AG10803 (cell line): ENCODE measurements at regions not wholly inside any gene's neighbourhood (a gene's known extent, or its start where the extent isn't known, plus 50 kb on each side); places are given as distances from the start of the nearest gene placed in this dataset.

ENCODE experiments used
- DNase-seq: peaks from one replicate; pipeline ENCODE4 v3.0.0; 2010; ENCODE audit warnings: low read depth
- H3K4me3 ChIP-seq: 2 replicates; pipeline ENCODE4 v1.5.1; 2011; ENCODE audit warnings: mild to moderate bottlenecking, low read length, control low read depth
- TF ChIP-seq, protein P1 (sequence below): conservative IDR thresholded peaks from 2 replicates; pipeline ENCODE4 v1.5.1; 2011; ENCODE audit warnings: mild to moderate bottlenecking, low read length, control low read depth, inconsistent platforms

DNA sequence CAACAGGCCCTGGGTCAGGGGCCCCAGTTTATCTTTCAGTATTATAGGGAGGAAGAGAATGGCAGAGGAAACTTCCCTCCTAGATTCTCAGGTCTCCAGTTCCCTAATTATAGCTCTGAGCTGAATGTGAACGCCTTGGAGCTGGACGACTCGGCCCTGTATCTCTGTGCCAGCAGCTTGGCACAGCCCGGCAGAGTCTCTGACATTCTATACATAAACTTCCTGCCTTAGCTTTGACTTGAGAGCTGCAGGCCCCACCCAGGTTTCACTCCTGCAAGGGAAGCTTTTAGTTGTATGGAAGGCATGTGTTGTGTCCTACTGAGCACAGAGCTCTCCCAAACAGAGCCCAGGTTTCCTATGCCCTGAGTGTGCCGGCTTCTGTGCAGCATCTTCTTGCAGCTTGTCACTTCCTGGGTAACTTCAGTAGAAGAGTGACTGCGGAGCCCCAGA lies 205.6 kb upstream of the PRSS58 start:
- H3K4me3 ChIP-seq: no peak overlapping the region
- no peak for DNase-seq
- TF ChIP-seq, protein P1, sequence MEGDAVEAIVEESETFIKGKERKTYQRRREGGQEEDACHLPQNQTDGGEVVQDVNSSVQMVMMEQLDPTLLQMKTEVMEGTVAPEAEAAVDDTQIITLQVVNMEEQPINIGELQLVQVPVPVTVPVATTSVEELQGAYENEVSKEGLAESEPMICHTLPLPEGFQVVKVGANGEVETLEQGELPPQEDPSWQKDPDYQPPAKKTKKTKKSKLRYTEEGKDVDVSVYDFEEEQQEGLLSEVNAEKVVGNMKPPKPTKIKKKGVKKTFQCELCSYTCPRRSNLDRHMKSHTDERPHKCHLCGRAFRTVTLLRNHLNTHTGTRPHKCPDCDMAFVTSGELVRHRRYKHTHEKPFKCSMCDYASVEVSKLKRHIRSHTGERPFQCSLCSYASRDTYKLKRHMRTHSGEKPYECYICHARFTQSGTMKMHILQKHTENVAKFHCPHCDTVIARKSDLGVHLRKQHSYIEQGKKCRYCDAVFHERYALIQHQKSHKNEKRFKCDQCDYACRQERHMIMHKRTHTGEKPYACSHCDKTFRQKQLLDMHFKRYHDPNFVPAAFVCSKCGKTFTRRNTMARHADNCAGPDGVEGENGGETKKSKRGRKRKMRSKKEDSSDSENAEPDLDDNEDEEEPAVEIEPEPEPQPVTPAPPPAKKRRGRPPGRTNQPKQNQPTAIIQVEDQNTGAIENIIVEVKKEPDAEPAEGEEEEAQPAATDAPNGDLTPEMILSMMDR: no peak

- TF ChIP-seq, protein P1: no peak
- DNase-seq: peak; percentile 96
- H3K4me3 ChIP-seq: no peak overlapping the region
These were observed 203.6 kb upstream of the PRSS58 start for GRCh38 chr7:142461437-142461836.

- no peak overlapping the region for H3K4me3 ChIP-seq
- TF ChIP-seq, protein P1: no peak
- peak; percentile 50 for DNase-seq
These were observed 202.7 kb upstream of the PRSS58 start for GRCh38 chr7:142460402-142461117.

DNA sequence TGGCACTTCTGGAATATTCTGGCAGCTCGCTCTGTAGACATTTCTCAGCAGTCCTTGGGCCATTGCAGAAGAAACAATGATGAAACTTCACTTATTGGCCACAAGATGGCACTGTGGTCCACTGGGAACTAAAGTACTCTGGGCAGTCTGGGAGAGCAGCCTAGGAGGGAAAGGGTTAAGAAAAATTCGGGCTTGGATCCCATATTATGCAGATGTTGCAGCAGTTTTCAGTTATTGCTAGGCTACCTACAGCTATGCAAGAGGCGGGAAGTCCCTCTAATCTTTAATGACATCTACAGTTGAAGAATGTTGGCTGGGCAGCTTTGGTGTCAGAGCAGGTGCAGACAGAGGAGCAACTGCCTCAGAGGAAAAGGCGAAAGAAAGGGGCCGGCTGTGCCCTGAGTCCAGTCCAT lies 201.7 kb upstream of the PRSS58 start:
- peak; percentile 86 for DNase-seq
- TF ChIP-seq, protein P1: peak; percentile 80

DNA sequence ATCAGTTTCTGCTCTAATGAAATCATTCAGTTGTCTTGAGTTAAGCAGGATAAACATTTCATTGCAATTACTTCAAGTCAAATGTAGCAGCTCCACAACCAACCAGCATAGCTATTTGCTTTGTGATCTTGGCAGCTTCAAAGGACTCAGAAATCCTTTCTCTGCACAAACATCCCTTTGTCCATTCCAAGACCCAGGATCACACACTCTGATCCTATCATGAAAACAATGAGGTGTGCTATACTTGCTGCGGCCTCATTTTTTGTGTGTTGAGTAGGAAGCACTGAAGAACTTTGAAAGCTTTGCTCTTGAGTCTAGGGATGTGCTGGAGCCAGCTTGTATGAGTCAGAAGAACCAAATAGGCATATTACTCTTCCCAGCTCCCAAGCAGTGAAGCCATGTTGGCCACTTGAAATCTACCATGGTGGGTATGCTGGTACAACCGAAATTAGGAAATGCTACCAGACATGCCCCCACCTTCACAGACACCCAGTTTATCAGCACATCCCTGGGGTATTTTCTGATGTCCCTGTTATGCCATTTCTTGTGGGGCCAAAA lies 199.4 kb upstream of the PRSS58 start:
- no peak overlapping the region for H3K4me3 ChIP-seq
- DNase-seq: no peak
- TF ChIP-seq, protein P1: no peak

More for the DNA sequence above, 201.7 kb upstream of the PRSS58 start:
- H3K4me3 ChIP-seq: no peak overlapping the region

DNA sequence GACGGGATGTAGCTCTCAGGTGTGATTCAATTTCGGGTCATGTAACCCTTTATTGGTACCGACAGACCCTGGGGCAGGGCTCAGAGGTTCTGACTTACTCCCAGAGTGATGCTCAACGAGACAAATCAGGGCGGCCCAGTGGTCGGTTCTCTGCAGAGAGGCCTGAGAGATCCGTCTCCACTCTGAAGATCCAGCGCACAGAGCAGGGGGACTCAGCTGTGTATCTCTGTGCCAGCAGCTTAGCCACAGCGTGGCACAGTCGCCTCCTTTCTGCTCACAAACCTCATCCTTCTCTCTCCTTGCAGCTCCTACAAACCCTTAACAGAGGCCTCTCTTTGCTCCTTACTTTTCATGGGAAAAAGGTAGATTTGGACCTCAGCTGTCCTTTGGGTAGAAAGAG lies 197.5 kb upstream of the PRSS58 start:
- H3K4me3 ChIP-seq: no peak overlapping the region
- TF ChIP-seq, protein P1: no peak
- peak; percentile 32 for DNase-seq

DNA sequence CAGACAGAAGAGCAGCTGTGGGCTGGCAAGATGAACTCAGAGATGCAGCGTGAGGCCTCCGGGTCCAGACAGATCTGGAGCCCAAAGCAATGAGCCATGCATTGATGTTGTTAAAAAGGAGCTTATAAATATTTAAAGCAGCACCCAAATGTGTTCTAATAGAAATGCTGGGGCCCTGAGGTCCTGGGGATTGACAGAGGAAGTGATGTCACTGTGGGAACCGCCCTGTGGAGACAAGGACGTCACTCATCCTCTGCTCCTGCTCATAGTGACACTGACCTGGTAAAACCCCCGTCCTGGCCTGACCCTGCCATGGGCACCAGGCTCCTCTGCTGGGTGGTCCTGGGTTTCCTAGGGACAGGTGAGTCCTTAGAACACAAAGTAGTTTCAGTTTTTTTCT lies 197.0 kb upstream of the PRSS58 start:
- TF ChIP-seq, protein P1: no peak
- DNase-seq: no peak
- H3K4me3 ChIP-seq: no peak overlapping the region
